T-helper 1 cell treated with Interleukin-12 subunit alpha and Interleukin-12 subunit beta and Interleukin-4 antibody, amounts not matched to agents 30 μg/mL and 1 μg/mL, for 36 hours (primary cell): ENCODE measurements at regions not wholly inside any gene's neighbourhood (a gene's known extent, or its start where the extent isn't known, plus 50 kb on each side); places are given as distances from the start of the nearest gene placed in this dataset.

ENCODE experiments used
- H3K27ac Mint-ChIP-seq: one replicate; pipeline ENCODE4 v1.8.0; 2021; ENCODE audit warnings: mild to moderate bottlenecking, mixed read lengths
- H3K27me3 Mint-ChIP-seq: one replicate; pipeline ENCODE4 v1.8.0; 2021; ENCODE audit warnings: low read depth, mixed read lengths
- H3K36me3 Mint-ChIP-seq: one replicate; pipeline ENCODE4 v1.8.0; 2021; ENCODE audit warnings: low read depth, mixed read lengths
- H3K4me1 Mint-ChIP-seq: one replicate; pipeline ENCODE4 v1.8.0; 2021; ENCODE audit warnings: low read depth, mixed read lengths
- H3K4me3 Mint-ChIP-seq: one replicate; pipeline ENCODE4 v1.8.0; 2021; ENCODE audit warnings: mild to moderate bottlenecking, moderate library complexity, mixed read lengths
- H3K9me3 Mint-ChIP-seq: one replicate; pipeline ENCODE4 v1.8.0; 2021; ENCODE audit warnings: mixed read lengths

GRCh38 chr14:89575386-89576061 lies 158.5 kb upstream of the FOXN3 start:
- Mint-ChIP-seq H3K9me3 (no peaks in the 10 kb centered on the region), H3K27ac (no peak overlapping the region), H3K4me1 (peaks cover 7% of the 10 kb centered on the region), H3K36me3 (peaks cover 13% of the 10 kb centered on the region), H3K4me3 (no peak overlapping the region), H3K27me3 (no peaks in the 10 kb centered on the region)

GRCh38 chr14:89574420-89574819 lies 157.4 kb upstream of the FOXN3 start:
- Mint-ChIP-seq H3K36me3 (peaks cover 9% of the 10 kb centered on the region), H3K27ac (no peak overlapping the region), H3K9me3 (no peaks in the 10 kb centered on the region), H3K27me3 (no peaks in the 10 kb centered on the region), H3K4me1 (peaks cover 5% of the 10 kb centered on the region), H3K4me3 (no peak overlapping the region)

- H3K36me3 Mint-ChIP-seq, result peaks cover 8% of the 10 kb centered on the region
Observed at GRCh38 chr14:89573399-89573657, 156.3 kb upstream of the FOXN3 start.

GRCh38 chr14:89572596-89573398 lies 155.8 kb upstream of the FOXN3 start:
- Mint-ChIP-seq H3K27ac (no peak overlapping the region), H3K4me3 (no peak overlapping the region), H3K4me1 (peaks cover 2% of the 10 kb centered on the region), H3K27me3 (no peaks in the 10 kb centered on the region), H3K36me3 (peaks cover 8% of the 10 kb centered on the region), H3K9me3 (no peaks in the 10 kb centered on the region)

More at GRCh38 chr14:89573399-89573657, 156.3 kb upstream of the FOXN3 start:
- Mint-ChIP-seq H3K9me3 (no peaks in the 10 kb centered on the region), H3K4me1 (peaks cover 1% of the 10 kb centered on the region), H3K27me3 (no peaks in the 10 kb centered on the region), H3K27ac (no peak overlapping the region), H3K4me3 (no peak overlapping the region)

GRCh38 chr14:89571491-89571890 lies 154.5 kb upstream of the FOXN3 start:
- H3K4me1 Mint-ChIP-seq, result peaks cover 5% of the 10 kb centered on the region
- no peak overlapping the region for H3K27ac Mint-ChIP-seq
- peaks cover 6% of the 10 kb centered on the region for H3K36me3 Mint-ChIP-seq
- no peaks in the 10 kb centered on the region for H3K27me3 Mint-ChIP-seq
- H3K4me3 Mint-ChIP-seq, result no peak overlapping the region
- no peaks in the 10 kb centered on the region for H3K9me3 Mint-ChIP-seq

GRCh38 chr14:89566644-89567415 lies 149.8 kb upstream of the FOXN3 start:
- Mint-ChIP-seq H3K27me3 (no peaks in the 10 kb centered on the region), H3K4me1 (peaks cover 15% of the 10 kb centered on the region), H3K27ac (no peak overlapping the region), H3K9me3 (no peaks in the 10 kb centered on the region), H3K36me3 (peaks cover 10% of the 10 kb centered on the region), H3K4me3 (no peak overlapping the region)

- Mint-ChIP-seq H3K27me3 (no peaks in the 10 kb centered on the region), H3K9me3 (no peaks in the 10 kb centered on the region), H3K36me3 (peaks cover 15% of the 10 kb centered on the region), H3K4me3 (no peak overlapping the region), H3K27ac (no peak overlapping the region), H3K4me1 (peaks cover 15% of the 10 kb centered on the region)
Observed at GRCh38 chr14:89566180-89566579, 149.1 kb upstream of the FOXN3 start.

GRCh38 chr14:89565607-89566006 lies 148.6 kb upstream of the FOXN3 start:
- peaks cover 19% of the 10 kb centered on the region for H3K36me3 Mint-ChIP-seq
- H3K27me3 Mint-ChIP-seq, result no peaks in the 10 kb centered on the region
- peaks cover 18% of the 10 kb centered on the region for H3K4me1 Mint-ChIP-seq
- no peak overlapping the region for H3K27ac Mint-ChIP-seq
- H3K4me3 Mint-ChIP-seq, result no peak overlapping the region
- no peaks in the 10 kb centered on the region for H3K9me3 Mint-ChIP-seq

GRCh38 chr14:89564989-89565388 lies 148.0 kb upstream of the FOXN3 start:
- Mint-ChIP-seq H3K9me3 (no peaks in the 10 kb centered on the region), H3K27ac (no peak overlapping the region), H3K27me3 (no peaks in the 10 kb centered on the region), H3K4me1 (peaks cover 19% of the 10 kb centered on the region), H3K4me3 (no peak overlapping the region), H3K36me3 (peaks cover 25% of the 10 kb centered on the region)

GRCh38 chr14:89564286-89564957 lies 147.4 kb upstream of the FOXN3 start:
- Mint-ChIP-seq H3K4me3 (no peak overlapping the region), H3K27ac (no peak overlapping the region), H3K27me3 (no peaks in the 10 kb centered on the region), H3K36me3 (peaks cover 30% of the 10 kb centered on the region), H3K4me1 (peaks cover 24% of the 10 kb centered on the region), H3K9me3 (no peaks in the 10 kb centered on the region)

- H3K27ac Mint-ChIP-seq, result no peak overlapping the region
- peaks cover 32% of the 10 kb centered on the region for H3K36me3 Mint-ChIP-seq
- H3K9me3 Mint-ChIP-seq, result no peaks in the 10 kb centered on the region
- no peak overlapping the region for H3K4me3 Mint-ChIP-seq
- no peaks in the 10 kb centered on the region for H3K27me3 Mint-ChIP-seq
- peaks cover 24% of the 10 kb centered on the region for H3K4me1 Mint-ChIP-seq
Observed at GRCh38 chr14:89563471-89563870, 146.4 kb upstream of the FOXN3 start.

GRCh38 chr14:89551955-89552354 lies 134.9 kb upstream of the FOXN3 start:
- peaks cover 19% of the 10 kb centered on the region for H3K36me3 Mint-ChIP-seq

GRCh38 chr14:89551432-89551831 lies 134.4 kb upstream of the FOXN3 start:
- no peaks in the 10 kb centered on the region for H3K27me3 Mint-ChIP-seq
- H3K27ac Mint-ChIP-seq, result no peak overlapping the region
- H3K9me3 Mint-ChIP-seq, result no peaks in the 10 kb centered on the region
- peaks cover 9% of the 10 kb centered on the region for H3K4me1 Mint-ChIP-seq
- peaks cover 19% of the 10 kb centered on the region for H3K36me3 Mint-ChIP-seq
- no peak overlapping the region for H3K4me3 Mint-ChIP-seq

More at GRCh38 chr14:89551955-89552354, 134.9 kb upstream of the FOXN3 start:
- Mint-ChIP-seq H3K27me3 (no peaks in the 10 kb centered on the region), H3K4me1 (peaks cover 10% of the 10 kb centered on the region), H3K9me3 (no peaks in the 10 kb centered on the region), H3K27ac (no peak overlapping the region), H3K4me3 (no peak overlapping the region)

GRCh38 chr14:89550821-89551220 lies 133.8 kb upstream of the FOXN3 start:
- Mint-ChIP-seq H3K36me3 (peaks cover 19% of the 10 kb centered on the region), H3K27ac (no peak overlapping the region), H3K27me3 (no peaks in the 10 kb centered on the region), H3K4me3 (no peak overlapping the region), H3K4me1 (peaks cover 8% of the 10 kb centered on the region), H3K9me3 (no peaks in the 10 kb centered on the region)
